NCI-H2029 treated with DMSO at 0.1 percent for 48 hours (cell line): ENCODE measurements at regions not wholly inside any gene's neighbourhood (a gene's known extent, or its start where the extent isn't known, plus 50 kb on each side); places are given as distances from the start of the nearest gene placed in this dataset.

Experiments used
- DNase-seq: peaks from one replicate; lab custom pipeline; 2025; lab: John Stamatoyannopoulos, UW

DNA sequence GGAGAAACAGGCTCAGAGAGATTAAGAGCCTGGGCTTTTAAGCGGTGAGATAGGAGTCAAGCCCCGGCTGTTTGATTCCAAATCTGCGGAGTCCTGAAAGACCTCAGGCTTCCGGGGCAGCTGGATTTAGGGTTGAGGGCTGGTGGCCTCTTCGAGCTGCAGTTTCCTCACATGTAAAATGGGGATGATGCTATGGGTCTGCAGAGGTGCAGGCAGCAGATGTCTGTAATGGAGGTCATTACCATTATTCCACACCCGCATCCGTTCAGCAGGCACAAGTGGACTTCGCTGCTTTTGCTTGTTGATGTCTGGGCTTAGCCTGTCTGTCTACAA is 175.6 kb upstream of the HS6ST1 start:
- DNase-seq = no peak

DNA sequence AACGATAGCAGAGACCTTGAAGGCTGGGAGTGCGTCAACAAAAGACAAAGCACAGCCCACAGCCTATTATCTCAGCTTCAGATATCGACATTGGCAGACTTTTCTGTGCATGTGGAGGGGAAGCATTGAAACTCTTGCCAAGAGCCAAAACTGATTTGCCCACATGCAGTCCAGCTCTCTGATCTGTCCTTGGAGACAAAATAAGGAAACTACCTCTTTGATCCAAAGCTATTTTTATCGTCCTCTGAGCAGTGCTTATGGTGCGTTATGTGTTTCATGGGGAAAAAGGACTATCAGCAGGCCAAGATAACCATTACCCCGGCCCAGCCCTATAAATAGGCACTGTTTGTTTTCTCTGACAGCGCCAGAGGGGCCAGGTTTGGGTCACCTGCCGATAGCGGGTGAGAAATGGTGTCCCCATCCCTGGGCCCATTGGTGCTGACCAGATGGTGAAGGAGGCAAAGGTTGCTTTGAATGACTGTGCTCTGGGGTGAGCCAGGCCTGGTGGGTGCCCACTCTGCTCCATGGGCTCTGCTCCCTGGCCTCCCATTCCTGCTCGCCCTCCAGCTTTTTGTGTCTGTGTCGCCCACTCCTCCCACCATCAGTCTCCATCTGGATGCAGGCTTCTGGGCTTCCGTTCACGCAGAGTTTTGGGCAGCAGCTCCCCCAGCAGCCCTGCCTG is 176.1 kb upstream of the HS6ST1 start:
- DNase-seq = no peak

DNA sequence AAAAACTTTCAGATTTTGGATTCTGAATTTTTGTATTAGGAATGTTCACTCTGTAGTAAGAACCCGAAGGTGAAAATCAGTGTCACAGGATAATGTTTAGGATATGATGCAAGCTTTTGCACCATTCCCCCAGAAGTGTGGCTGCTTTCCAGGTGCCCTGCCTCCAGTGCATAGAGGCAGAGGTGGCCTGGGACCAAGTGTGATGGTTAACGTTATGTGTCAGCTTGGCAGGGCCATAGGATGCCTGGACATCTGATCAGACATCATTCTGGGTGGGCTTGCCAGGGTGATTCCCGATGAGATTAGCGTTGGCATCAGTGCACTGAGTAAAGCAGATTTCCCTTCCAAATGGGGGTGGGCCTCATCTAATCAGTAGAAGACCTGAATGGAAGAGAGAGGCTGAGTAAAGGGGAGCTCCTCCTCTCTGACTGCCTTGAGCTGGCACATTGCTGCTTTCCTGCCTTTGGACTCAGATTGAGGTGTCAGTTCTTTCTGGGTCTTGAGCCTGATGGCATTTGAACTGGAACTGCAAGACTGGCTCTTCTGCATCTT is 177.4 kb upstream of the HS6ST1 start:
- no peak for DNase-seq

DNA sequence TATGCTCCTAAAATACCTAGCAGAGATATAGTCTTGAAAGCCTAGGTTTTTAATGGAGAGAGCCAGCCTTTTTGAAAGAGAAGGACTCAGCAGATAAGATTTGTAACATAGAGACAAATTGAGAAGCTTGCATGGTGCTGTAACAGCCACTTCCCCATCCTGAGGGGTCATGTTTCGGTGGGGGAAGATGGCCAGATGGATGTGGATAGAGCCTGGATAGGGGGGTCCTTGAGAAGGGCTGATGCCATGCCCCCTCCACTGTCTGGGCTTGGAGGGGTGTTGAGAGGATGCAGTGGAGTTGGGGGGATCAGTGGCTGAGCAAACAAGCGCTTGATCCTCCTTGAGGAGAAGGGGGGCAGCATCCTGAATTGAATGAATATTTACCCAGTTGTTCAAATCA is 178.0 kb upstream of the HS6ST1 start:
- DNase-seq = no peak

DNA sequence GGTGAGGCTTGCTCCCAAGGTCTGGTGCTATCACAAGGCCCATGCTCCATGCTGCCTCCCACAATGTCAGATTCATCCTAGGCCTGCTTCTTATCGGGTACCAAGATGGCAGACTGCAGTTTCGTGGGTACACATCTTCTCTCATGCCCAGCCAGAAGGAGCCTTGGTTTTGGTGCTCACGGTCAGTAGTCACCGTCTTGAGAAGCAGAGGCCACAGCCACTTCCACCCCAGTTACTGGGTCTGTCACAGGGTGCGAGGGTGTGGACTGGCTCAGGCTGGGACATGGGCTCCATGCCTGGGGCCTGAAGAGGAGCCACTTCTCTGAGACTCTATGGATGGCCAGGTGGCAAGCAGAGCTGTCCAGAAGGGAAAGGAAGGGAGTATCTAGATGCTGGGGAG is 178.8 kb upstream of the HS6ST1 start:
- no peak for DNase-seq

DNA sequence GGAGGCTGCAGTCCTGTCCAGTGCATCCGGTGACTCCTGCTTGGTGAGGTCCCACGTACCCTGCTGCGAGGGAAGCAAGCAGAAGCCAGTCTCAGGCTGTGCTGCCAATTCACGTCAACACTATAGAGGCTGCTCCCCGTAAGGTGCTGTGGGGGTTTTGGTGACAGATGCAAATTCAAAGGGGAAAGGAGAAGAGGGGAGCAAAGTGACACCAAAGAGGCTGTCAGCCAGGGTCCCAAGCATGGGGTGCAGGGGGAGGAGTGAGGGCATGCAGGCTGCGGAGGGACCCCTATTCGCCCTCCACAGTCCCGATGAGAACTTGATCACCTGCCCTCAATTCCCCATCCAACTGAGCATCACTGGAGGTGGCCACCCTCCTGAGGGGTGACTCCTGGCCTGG is 179.4 kb upstream of the HS6ST1 start:
- DNase-seq = no peak

DNA sequence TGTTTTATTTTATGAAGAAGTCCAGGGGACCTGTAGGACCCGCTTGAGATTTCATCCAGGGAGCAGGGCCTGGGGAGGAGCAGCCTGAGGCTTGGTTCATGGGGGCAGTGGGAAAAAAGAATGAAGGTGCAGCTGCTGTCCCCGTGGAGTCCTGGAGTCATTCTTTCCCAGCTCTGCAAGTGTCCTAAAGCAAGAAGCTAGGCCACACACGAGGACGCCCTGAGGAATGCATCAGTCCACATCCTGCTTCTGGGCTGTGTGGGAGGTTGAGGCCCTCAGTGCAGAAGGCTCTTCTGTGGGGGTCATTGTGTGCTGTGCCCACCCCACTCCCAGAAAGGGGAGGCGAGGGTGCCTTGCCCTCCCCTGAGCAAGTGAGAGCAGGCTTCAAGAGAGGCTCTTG is 179.9 kb upstream of the HS6ST1 start:
- no peak for DNase-seq

DNA sequence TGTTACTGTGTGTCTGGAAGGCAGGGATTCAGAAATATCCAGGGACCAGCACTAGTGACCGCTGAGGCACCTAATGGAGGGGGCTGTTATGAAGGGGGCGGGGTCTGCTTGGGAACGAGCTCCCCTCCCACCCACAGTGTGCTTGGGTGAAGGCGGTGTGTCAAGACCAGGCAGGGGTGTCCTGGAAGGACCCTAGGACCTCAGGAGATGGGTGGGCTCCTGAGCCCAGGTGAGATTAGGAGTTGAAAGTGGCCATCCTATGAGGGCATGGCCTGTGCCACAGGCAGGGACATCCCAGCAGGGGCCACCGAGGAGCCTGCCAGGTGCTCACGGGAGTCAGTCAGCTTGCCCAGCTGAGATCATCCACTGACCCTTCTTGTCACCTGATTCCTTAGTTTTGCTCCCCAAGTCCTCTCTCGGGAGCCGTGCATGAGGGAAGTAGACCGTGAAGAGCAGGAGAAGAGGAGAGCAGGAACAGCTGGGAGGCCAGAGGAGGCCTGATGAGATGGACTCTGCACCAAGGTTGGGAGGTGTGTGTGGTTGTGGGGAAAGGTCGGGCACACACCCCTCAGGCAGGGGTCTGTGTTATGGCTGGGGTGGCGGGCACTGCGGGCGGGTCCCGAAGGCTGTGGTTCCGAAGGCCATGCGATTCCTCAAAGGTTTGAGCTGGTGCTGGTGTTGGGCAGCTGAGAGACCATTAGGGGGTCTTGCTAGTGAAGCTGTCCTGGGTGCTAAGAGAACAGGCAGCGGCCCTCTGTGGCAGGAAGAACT is 180.9 kb upstream of the HS6ST1 start:
- DNase-seq = no peak

DNA sequence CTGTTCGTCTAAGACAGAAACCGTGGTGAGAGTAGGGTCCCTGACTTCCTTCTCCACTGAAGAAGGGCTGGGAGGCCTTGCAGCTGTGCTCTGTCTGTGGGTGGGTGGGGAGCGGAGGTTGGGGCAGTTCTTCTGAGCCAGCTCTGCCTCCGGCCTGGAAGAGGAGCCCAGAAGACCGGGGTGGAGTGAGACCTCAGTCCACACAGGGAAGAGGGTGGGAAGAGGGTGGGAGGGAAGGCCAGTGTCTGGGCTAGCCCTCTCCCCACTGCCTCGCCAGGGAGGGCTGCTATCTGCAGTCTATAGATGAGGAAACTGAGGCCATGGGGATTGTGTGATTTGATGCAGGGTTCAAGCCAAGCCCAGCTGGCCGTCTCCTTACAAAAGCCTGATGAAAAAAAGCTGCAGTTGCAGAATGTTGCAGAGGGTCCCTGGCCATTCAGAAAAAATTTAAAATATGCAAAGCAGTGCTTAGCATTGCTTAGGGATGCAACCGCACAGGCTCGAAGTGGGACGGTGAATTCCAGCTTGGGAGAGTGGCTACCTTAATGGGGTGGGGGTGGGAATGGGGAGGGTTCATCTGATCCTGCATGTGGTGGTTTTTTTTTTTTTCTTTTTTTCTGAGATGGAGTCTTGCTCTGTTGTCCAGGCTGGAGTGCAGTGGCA is 181.6 kb upstream of the HS6ST1 start:
- DNase-seq = no peak

DNA sequence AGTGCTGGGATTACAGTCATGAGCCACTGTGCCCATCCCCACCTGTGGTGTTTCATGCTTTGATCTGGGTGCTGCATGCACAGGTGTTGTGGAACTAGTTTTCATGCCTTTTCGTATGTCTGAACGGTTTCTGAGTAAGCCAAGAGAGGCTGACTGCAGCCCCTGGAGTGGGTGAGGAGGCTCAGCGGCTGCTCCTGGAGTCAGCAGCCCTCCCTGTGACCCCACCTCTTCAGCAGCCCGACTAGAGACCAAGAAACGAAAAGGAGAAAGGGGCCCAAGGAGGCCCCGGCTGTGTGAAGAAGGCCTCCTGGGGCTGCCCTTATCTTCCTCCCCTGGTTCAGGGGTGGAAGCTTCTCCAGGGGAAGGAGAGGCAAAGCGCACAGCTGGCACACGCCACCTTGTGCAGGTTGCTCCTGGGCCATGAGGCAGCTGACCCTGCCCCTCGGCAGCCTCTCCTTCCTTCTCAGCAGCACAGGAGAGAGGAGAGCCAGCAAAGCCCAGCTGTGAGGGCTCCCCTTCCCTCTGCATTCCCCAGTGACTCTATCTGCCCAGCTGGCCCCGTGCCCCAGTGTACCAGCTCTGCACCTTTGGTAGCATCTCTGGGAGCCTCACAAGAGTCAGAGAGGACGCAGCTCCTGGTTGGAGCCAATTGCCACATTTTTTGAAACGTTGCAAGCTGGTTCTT is 182.5 kb upstream of the HS6ST1 start:
- no peak for DNase-seq

DNA sequence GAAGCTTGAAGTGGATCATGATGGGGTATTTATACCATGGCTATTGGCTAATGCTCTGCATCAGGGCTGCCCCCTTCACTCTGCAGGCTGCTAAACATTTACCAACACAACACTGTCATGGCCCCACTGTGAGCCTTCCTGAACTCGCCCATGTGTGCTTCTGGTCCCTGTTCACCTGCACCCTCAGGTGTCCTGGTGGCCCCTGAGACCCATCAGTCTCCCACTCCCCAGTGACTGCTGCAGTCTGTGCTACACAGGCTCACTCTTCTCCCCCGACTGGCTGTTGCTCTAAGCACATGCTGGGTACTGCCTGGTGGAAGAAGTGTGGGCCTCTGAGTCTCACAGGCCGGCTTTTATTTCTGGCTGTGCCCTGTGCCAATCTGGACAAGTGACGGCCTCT is 183.0 kb upstream of the HS6ST1 start:
- DNase-seq = no peak

DNA sequence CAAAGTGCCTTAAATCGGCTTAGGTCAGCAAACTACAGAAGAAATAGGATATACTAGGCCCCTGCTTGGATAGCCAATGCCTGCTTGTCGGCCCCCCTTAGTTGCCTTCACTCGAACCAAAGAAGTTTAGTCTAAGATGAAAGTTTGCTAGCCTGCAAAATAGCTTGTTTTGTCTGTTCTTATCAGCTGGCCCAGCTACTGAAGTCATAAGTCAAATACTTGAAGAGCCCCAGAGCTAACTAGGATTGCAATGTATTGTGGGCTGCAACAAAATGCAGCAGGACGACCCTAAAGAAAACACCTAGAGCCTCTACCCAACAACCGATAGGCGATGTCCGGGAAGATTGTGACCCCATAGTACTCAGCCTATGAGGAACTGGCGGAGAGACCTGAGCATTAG is 183.5 kb upstream of the HS6ST1 start:
- DNase-seq = no peak

DNA sequence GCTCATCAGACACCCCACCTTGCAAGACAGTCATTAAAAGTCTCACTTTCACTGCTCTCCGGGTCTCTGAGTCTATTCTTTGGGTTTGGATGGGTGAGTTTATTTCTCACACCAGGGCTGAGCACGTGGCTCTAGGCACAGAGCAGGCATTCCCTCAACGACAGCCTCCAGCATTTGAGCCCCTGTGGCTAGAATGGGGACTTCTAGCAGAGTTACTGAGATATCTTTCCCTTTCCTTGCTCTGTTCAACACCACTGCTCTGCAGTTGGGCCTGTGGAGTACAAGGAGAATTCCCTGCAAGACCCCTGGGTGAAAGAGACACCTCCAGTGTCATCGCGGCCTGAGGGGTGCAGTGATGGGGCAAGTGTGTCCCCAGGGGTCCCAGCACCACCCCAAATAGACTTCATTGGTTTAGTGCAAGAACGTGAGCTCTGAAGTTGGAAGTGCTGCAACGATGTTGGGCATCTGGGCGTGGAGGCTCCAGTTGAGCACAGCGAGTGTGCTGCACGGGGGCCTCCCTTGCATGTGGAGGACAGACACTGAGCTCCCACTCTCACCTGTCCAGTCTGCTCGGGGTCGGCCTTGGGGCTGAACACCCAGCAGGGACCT is 184.1 kb upstream of the HS6ST1 start:
- DNase-seq = no peak

DNA sequence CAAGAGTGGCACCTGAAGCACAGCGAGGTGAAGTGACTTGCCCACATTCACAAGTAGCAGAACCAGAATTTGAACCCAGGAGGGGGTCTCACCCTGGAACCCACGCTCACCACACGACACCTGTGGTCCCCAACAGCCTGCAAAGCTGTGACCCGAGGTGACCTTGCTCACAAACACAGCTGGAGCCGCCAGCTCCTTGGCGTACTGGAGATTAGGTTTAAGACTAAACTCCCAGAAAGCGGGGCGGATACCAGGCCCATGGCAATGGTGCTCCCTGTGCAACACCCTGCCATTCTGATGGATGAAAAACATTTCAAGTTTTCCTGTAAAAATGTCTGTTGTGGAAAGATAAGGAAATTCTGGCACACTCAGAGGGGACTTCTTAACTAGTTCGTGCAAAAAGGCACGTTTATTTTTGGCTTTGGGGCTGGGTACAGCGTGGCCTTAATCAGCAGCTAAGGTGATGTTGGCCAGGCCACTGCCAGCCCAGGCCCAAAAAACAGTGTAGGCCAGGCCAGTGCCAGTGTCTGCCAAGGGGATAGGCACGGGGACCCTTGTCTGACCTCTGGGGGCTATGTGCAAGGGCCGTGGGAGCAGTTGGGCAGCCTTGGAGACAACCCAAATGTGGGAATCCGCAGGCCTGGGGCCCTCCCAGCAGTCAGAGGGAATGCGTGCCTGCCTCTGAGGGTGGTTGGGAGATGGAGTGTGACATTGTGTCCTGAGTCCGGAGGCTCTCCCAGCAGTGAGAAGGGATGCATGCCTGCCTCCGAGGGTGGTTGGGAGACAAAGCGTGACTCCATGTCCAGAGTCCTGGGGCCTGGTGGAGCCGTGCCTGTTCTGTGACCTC is 185.0 kb upstream of the HS6ST1 start:
- DNase-seq = no peak

DNA sequence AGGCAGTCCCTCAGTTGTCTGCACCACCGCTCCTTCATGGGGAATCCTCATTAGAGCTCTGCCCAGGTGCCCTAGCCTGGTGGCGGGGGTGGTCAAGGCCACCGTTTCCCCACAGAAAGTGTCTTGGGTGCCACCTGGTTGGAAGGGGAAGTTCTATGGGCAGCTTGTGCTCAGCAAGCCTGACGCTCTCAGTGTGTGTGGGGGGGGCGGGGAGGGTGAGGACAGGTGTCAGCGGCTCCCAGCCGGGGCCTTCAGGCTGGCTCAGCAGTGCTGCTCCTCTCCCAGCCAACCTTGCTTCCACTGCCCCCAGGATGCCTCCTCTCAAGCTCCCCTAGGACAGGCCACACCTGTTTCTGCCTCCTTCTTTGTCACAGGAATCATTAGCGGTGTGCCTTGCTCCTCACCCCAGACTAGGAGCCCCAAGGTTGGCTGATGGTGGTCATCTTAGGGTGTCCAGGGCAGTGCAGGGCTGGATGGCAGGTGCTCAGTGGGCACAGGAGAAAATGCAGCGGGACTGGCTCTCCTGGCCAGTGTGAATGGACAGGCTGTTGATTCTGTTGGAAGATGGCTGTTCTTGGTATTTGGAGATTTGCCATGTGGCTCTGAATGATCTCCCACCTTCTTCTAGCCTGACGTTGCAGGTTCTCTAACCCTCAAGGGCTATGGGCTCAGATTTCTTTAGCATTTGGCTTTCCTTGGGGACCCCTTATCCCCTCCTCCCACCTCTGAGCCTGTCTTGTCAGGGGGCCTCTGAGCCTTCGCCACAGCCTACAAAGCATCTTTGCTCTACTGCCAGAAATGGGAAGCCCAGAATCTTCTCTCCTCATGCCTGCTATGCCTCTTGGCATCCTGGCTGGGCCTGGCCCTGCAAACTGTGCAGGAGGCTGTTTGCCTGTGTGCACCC is 185.8 kb upstream of the HS6ST1 start:
- DNase-seq = no peak

DNA sequence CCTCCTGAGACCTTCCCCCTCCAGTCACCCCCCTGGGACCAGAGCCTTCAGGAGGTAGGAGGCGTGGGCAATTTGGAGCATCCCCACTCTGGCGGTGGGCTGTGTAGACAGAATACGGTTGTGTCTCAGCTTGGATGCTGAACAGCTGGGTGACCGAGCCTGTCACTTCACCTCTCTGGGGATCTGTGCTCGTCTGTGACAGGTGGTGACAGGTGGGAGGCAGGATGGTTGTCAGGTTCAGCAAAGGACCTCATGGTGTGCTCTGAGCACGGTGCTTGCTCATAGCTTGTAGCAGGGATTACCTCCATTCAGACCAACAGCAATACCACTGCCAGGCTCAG is 186.5 kb upstream of the HS6ST1 start:
- no peak for DNase-seq

DNA sequence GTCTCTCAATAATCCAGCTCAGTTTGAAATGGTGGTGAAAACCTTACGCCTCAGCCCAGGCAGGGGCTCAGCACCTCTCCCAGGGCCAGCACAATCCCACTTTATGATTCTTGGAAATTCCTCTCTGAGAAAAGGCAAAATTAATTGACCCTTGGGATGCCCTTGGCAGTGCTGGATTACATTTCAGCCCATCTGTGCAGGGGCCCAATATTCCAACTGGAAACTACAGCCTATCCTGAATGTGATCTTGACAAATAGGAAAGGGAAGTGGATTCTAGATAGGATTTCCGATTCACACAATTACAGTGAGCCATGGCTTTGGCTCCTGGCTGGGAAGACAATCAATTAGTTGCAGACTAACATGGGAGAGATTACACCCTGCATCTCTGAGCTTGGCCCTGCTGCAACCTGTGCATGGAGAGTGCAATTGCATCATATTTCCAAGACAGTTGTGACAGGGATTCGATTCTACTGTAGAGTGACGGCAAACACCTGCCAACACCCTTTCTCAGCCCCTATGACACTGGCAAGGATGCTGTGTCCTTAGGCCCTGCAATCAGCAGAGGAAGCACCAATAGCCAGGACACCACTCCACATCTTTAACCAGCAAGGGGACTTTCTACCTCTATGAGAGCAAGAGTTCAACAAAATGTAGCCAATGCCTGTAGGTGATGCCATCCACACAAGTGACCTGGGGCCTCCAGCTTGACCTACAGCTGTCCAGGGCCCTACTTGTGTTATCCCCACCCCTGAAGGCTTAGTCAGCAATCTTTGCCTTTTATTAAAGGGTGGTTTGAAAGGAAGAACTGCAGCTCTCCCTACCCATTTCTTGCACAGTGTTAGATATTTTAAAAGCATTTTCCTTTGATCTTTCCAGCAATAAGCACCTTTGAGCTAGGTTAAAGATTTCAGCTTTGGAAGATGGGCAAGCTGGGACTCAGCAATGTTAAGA is 187.2 kb upstream of the HS6ST1 start:
- no peak for DNase-seq

DNA sequence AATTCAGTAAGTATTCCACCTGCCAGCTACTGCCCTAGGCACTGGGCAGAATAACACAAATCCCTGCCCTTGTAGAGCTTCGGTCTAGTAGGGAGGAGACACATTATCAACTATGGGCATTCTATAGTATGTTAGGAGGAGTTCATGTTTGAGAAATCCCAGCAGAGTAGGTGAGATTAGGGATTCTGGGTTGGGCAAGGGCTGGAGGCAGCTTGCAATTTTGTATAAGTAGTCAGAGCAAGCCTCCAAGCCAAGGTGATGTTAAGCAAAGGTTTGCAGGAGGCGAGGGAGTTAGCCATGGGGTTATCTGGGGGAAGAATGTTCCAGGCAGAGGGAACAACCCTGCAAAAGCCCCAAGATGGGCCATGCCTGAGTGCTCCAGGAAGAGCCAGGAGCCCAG is 187.9 kb upstream of the HS6ST1 start:
- no peak for DNase-seq
